Glomerular visceral epithelial cell (primary cell): ENCODE measurements at regions not wholly inside any gene's neighbourhood (a gene's known extent, or its start where the extent isn't known, plus 50 kb on each side); places are given as distances from the start of the nearest gene placed in this dataset.
"Not testable (repeated sequence)": the region's sequence is repeated elsewhere in the genome, so short reads cannot be mapped to it uniquely, and the experiment has no call there.

Experiments
- DNase-seq: peaks from one replicate; pipeline ENCODE4 v3.0.0-alpha.2; 2016; ENCODE audit errors: extremely low spot score

GRCh38 chr3:116512281-116512680 is 67.0 kb upstream of the LSAMP start:
- no peak for DNase-seq

- no peak for DNase-seq
Measured at GRCh38 chr3:116512931-116513330, 67.6 kb upstream of the LSAMP start.

GRCh38 chr3:116515973-116516372 is 70.7 kb upstream of the LSAMP start:
- DNase-seq, result no peak

GRCh38 chr3:116517308-116517707 is 72.0 kb upstream of the LSAMP start:
- no peak for DNase-seq

GRCh38 chr3:116519101-116519500 is 73.8 kb upstream of the LSAMP start:
- DNase-seq, result not testable (repeated sequence)

GRCh38 chr3:116519823-116520222 is 74.5 kb upstream of the LSAMP start:
- DNase-seq, result not testable (repeated sequence)

- no peak for DNase-seq
Measured at GRCh38 chr3:116524453-116525210, 79.3 kb upstream of the LSAMP start.

GRCh38 chr3:116552246-116552645 is 107.0 kb upstream of the LSAMP start:
- DNase-seq, result no peak

- no peak for DNase-seq
Measured at GRCh38 chr3:116553355-116553754, 108.1 kb upstream of the LSAMP start.

- no peak for DNase-seq
Measured at GRCh38 chr3:116561529-116561928, 116.2 kb upstream of the LSAMP start.

- DNase-seq, result no peak
Measured at GRCh38 chr3:116563351-116563750, 118.1 kb upstream of the LSAMP start.

- no peak for DNase-seq
Measured at GRCh38 chr3:116566478-116566960, 121.2 kb upstream of the LSAMP start.

GRCh38 chr3:116569611-116570010 is 124.3 kb upstream of the LSAMP start:
- DNase-seq, result no peak

GRCh38 chr3:116579840-116580239 is 129.7 kb upstream of the TUSC7 start:
- peak; percentile 1 for DNase-seq

GRCh38 chr3:116586285-116586944 is 123.2 kb upstream of the TUSC7 start:
- DNase-seq, result no peak

- DNase-seq, result no peak
Measured at GRCh38 chr3:116591236-116591635, 118.3 kb upstream of the TUSC7 start.

- no peak for DNase-seq
Measured at GRCh38 chr3:116601206-116601605, 108.4 kb upstream of the TUSC7 start.

- DNase-seq, result no peak
Measured at GRCh38 chr3:116607205-116607604, 102.4 kb upstream of the TUSC7 start.

- no peak for DNase-seq
Measured at GRCh38 chr3:116610124-116610523, 99.5 kb upstream of the TUSC7 start.

GRCh38 chr3:116614795-116615362 is 94.7 kb upstream of the TUSC7 start:
- no peak for DNase-seq

GRCh38 chr3:116618138-116618537 is 91.4 kb upstream of the TUSC7 start:
- DNase-seq, result no peak

- no peak for DNase-seq
Measured at GRCh38 chr3:116618930-116619329, 90.6 kb upstream of the TUSC7 start.

- DNase-seq, result no peak
Measured at GRCh38 chr3:116630494-116630893, 79.1 kb upstream of the TUSC7 start.
